ENCODE measurements at regions not wholly inside any gene's neighbourhood (a gene's known extent, or its start where the extent isn't known, plus 50 kb on each side); places are given as distances from the start of the nearest gene placed in this dataset.

DNA sequence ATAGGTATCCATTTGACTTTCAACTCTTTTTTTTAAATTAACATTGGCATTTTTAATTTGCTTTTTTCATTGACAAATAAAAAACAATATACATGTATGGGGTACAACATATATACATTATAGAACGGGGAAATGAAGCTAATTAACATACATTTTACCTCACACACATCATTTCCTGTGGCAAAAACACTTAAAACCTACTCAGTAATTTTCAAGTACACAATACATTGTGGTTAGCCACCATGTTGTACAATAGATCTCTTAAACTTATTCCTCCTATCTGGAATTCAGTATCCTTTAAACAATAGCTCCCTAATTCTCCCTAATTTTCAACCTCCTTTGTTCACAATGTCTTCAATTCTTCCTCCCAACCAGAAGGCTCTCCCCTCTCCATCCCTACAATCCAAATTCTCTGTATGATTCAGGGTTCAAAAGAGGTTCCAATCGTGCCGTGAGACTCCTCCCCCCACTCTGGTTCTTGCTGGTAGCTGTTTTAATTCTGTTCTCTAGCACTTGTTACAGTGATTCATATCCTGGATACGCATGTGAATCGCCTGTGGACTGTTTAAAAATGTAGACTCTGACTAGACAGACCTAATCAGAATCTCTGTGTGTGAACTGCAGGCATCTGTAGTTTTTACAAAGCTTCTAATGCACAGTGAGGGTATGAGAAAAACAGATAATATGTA, 87.6 kb upstream of the DUSP10 start:
- H3K9me3 Mint-ChIP-seq, result peaks cover 8 to 12% of the 10 kb centered on the region in 2 donors
- ATAC-seq (replicated peaks) (peak; percentile 31 to 64), DNase-seq (no peak)
- peaks cover 0 to 3% of the 10 kb centered on the region in 2 donors for H3K36me3 Mint-ChIP-seq
- H3K4me3 Mint-ChIP-seq, result peak overlapping the region in 1 of 2 donors; percentile 8
- H3K27ac Mint-ChIP-seq, result peak overlapping the region; percentile 1
- peaks cover 29 to 72% of the 10 kb centered on the region in 2 donors for H3K4me1 Mint-ChIP-seq
- no peaks in the 10 kb centered on the region for H3K27me3 Mint-ChIP-seq

DNA sequence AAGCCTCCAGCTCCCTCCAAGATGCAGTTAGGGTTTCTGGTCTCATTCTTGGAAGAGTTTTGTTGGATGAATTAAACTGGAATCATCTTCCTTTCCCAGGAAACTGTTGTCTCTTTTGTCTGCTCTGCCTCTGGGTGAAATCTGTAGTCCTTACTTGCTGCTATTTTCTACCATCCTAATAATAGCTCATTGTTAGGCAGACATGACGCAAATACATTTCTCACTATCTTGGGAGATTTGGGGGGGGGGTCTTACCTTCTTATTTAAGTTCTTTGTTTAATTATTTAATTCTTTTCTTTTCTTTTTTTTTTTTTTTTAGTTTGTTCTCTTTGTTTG, 85.4 kb upstream of the DUSP10 start:
- no peak overlapping the region for H3K27ac Mint-ChIP-seq
- no peak for ATAC-seq (replicated peaks)

GRCh38 chr1:221824909-221825308, 83.0 kb upstream of the DUSP10 start:
- ATAC-seq (replicated peaks) (no peak), DNase-seq (no peak)
- no peaks in the 10 kb centered on the region for H3K27me3 Mint-ChIP-seq
- H3K36me3 Mint-ChIP-seq, result peaks cover 0 to 3% of the 10 kb centered on the region in 2 donors
- H3K4me3 Mint-ChIP-seq, result no peak overlapping the region
- H3K9me3 Mint-ChIP-seq, result peaks cover 8 to 10% of the 10 kb centered on the region in 2 donors
- H3K27ac Mint-ChIP-seq, result peak overlapping the region; percentile 67
- peaks cover 38 to 81% of the 10 kb centered on the region in 2 donors for H3K4me1 Mint-ChIP-seq

More for the DNA sequence above, 85.4 kb upstream of the DUSP10 start:
- H3K27me3 Mint-ChIP-seq, result no peaks in the 10 kb centered on the region
- no peak overlapping the region for H3K4me3 Mint-ChIP-seq
- peaks cover 8 to 12% of the 10 kb centered on the region in 2 donors for H3K9me3 Mint-ChIP-seq
- no peak for DNase-seq
- peaks cover 0 to 3% of the 10 kb centered on the region in 2 donors for H3K36me3 Mint-ChIP-seq
- peaks cover 37 to 93% of the 10 kb centered on the region in 2 donors for H3K4me1 Mint-ChIP-seq

DNA sequence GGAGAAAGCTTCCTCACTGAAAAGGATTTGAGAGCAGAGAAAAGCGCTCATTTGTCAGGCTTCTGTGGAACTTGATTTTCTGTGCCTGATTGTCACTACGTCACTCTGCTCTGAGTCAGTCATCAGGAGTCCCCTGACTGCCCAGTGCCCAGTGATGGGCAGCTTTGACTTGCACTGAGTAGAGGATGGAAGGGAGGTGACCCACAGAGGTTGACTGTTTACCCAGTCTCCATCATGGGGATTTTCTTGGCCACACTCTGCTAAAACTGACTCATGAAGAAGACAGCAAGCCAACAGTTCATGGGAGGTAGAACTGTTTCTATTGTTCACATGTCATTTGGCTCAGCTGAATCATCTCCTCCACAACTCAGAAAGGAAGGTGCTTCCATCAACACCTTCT, 82.1 kb upstream of the DUSP10 start:
- H3K27me3 Mint-ChIP-seq, result no peaks in the 10 kb centered on the region
- peaks cover 34 to 72% of the 10 kb centered on the region in 2 donors for H3K4me1 Mint-ChIP-seq
- peak overlapping the region; percentile 37 for H3K27ac Mint-ChIP-seq
- no peak for DNase-seq
- peak; percentile 53 to 62 for ATAC-seq (replicated peaks)
- H3K9me3 Mint-ChIP-seq, result peaks cover 7 to 8% of the 10 kb centered on the region in 2 donors
- no peak overlapping the region for H3K4me3 Mint-ChIP-seq
- peaks cover 0 to 3% of the 10 kb centered on the region in 2 donors for H3K36me3 Mint-ChIP-seq

GRCh38 chr1:221823561-221823960, 81.7 kb upstream of the DUSP10 start:
- ATAC-seq (replicated peaks), result no peak
- H3K36me3 Mint-ChIP-seq, result peaks cover 0 to 3% of the 10 kb centered on the region in 2 donors
- peak overlapping the region; percentile 37 for H3K27ac Mint-ChIP-seq
- H3K27me3 Mint-ChIP-seq, result no peaks in the 10 kb centered on the region
- H3K9me3 Mint-ChIP-seq, result peaks cover 5 to 8% of the 10 kb centered on the region in 2 donors
- no peak for DNase-seq
- peaks cover 31 to 67% of the 10 kb centered on the region in 2 donors for H3K4me1 Mint-ChIP-seq
- H3K4me3 Mint-ChIP-seq, result no peak overlapping the region

DNA sequence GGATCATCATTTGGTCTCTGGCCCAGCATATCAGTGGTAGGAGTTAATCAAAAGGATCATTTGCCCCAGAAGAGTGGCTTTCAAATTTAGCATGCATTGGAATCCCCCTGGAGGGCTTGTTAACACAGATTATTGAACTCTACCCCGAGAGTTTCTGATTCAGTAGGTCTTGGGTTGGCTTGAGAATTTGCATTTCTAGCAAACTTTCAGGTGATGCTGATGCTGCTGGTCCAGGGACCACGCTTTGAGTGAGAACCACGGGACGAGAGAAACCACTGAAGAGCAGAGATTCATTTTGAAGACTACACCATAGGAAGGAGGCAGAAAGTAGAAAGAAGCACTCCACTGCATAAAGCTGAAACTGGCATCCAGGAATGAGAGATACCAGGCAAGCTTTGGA, 81.3 kb upstream of the DUSP10 start:
- no peaks in the 10 kb centered on the region for H3K27me3 Mint-ChIP-seq
- no peak overlapping the region for H3K4me3 Mint-ChIP-seq
- DNase-seq, result no peak
- H3K36me3 Mint-ChIP-seq, result peaks cover 0 to 3% of the 10 kb centered on the region in 2 donors
- H3K9me3 Mint-ChIP-seq, result peaks cover 5 to 8% of the 10 kb centered on the region in 2 donors
- no peak overlapping the region for H3K27ac Mint-ChIP-seq
- peaks cover 31 to 63% of the 10 kb centered on the region in 2 donors for H3K4me1 Mint-ChIP-seq
- peak; percentile 63 to 72 for ATAC-seq (replicated peaks)

DNA sequence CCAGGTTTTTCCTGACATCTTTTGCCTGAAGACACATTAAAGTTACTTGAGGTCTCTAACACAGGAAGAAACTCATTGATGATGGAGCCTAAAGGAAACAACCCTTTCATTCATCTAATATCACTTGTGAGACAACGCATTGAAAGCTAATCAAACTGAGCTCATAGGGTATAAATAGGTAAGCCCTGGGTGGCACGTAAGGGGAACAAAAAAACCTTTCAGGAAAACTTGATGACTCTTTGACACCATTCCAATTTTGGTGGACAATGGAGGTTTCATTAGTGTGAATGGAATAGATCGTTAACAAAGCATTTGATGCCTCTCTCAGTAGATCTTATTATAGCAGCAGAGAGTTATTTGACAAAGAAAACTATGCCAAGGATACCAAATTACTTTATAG, 80.7 kb upstream of the DUSP10 start:
- no peak for ATAC-seq (replicated peaks)
- no peak overlapping the region for H3K4me3 Mint-ChIP-seq
- peaks cover 5 to 8% of the 10 kb centered on the region in 2 donors for H3K9me3 Mint-ChIP-seq
- H3K36me3 Mint-ChIP-seq, result peaks cover 0 to 3% of the 10 kb centered on the region in 2 donors
- H3K4me1 Mint-ChIP-seq, result peaks cover 31 to 58% of the 10 kb centered on the region in 2 donors
- no peak overlapping the region for H3K27ac Mint-ChIP-seq
- H3K27me3 Mint-ChIP-seq, result no peaks in the 10 kb centered on the region
- no peak for DNase-seq

DNA sequence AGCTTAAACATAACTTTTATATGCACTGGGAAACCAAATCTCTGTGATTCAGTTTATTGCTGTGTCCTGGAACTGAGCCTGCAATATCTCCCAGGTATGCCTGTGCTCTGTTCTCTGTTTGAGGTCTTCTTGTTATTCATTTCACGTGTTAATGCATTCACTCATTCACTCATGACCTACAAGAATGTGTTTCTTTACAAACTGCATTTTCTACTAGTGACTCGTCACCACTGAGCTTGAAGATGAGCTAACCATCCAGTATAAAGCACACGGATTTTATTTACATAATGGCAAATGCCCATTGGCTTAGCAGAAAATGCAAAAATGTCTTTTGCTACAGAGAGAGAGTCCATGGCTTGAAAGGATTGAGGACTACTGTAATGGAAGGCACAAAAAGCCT, 75.0 kb upstream of the DUSP10 start:
- Mint-ChIP-seq H3K4me1 (peaks cover 5 to 10% of the 10 kb centered on the region in 2 donors), H3K27me3 (no peaks in the 10 kb centered on the region), H3K36me3 (no peaks in the 10 kb centered on the region), H3K27ac (no peak overlapping the region), H3K9me3 (peaks cover 0 to 3% of the 10 kb centered on the region in 2 donors), H3K4me3 (no peak overlapping the region)
- no peak for DNase-seq
- no peak for ATAC-seq (replicated peaks)

- H3K9me3 Mint-ChIP-seq, result peaks cover 0 to 5% of the 10 kb centered on the region in 2 donors
- no peak overlapping the region for H3K27ac Mint-ChIP-seq
- no peaks in the 10 kb centered on the region for H3K27me3 Mint-ChIP-seq
- no peak overlapping the region for H3K4me3 Mint-ChIP-seq
- H3K36me3 Mint-ChIP-seq, result no peaks in the 10 kb centered on the region
- ATAC-seq (replicated peaks) (peak in 1 of 2 donors; percentile 45), DNase-seq (no peak)
- peaks cover 12 to 15% of the 10 kb centered on the region in 2 donors for H3K4me1 Mint-ChIP-seq
Measured at GRCh38 chr1:221815660-221816059, 73.8 kb upstream of the DUSP10 start.

GRCh38 chr1:221813887-221814286, 72.0 kb upstream of the DUSP10 start:
- ATAC-seq (replicated peaks), result no peak
- Mint-ChIP-seq H3K4me3 (no peak overlapping the region), H3K27me3 (no peaks in the 10 kb centered on the region), H3K27ac (no peak overlapping the region), H3K36me3 (peaks cover 0 to 3% of the 10 kb centered on the region in 2 donors), H3K4me1 (peaks cover 27 to 32% of the 10 kb centered on the region in 2 donors), H3K9me3 (peaks cover 0 to 9% of the 10 kb centered on the region in 2 donors)
- no peak for DNase-seq

DNA sequence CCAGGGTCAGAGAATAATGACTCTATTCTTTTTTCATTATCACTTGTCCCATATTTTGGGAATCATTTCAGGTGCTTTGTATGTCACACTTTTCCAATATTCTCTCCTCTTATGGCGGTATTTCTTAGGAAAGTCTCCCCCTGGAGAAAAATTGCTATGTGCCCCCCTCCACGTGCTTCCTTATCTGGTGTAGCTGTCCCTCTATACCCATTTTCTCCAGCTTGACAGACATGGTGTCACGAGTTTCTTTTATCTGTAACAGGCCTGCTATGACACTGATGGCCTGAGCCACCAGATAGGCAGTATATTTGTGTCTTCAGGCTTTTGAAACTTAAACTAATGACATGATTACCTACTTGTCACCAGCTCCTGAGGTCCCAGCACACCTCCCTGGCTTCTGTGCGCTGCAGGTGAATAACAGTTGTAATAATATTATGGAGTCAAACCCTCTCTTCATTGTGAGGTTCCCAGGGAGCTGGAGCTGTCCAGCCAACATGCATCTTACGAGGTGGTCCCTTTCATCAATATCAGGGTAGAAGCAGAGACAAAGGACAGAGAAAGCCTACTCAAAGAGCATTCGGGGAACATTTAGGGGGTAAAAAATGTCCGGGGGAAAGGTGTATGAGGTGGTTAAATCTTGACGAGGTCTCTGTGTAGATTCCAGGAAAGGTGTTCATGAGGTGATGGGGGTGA, 71.2 kb upstream of the DUSP10 start:
- no peaks in the 10 kb centered on the region for H3K27me3 Mint-ChIP-seq
- H3K4me1 Mint-ChIP-seq, result peaks cover 32 to 41% of the 10 kb centered on the region in 2 donors
- H3K9me3 Mint-ChIP-seq, result peaks cover 2 to 9% of the 10 kb centered on the region in 2 donors
- H3K36me3 Mint-ChIP-seq, result peaks cover 0 to 6% of the 10 kb centered on the region in 2 donors
- no peak for DNase-seq
- H3K27ac Mint-ChIP-seq, result peak overlapping the region; percentile 2
- ATAC-seq (replicated peaks), result no peak
- no peak overlapping the region for H3K4me3 Mint-ChIP-seq

- ATAC-seq (replicated peaks) (no peak), DNase-seq (no peak)
- Mint-ChIP-seq H3K36me3 (peaks cover 0 to 7% of the 10 kb centered on the region in 2 donors), H3K4me3 (no peak overlapping the region), H3K27ac (no peak overlapping the region), H3K27me3 (no peaks in the 10 kb centered on the region), H3K9me3 (peaks cover 4 to 9% of the 10 kb centered on the region in 2 donors), H3K4me1 (peaks cover 34 to 46% of the 10 kb centered on the region in 2 donors)
Measured at GRCh38 chr1:221812088-221812752, 70.3 kb upstream of the DUSP10 start.

DNA sequence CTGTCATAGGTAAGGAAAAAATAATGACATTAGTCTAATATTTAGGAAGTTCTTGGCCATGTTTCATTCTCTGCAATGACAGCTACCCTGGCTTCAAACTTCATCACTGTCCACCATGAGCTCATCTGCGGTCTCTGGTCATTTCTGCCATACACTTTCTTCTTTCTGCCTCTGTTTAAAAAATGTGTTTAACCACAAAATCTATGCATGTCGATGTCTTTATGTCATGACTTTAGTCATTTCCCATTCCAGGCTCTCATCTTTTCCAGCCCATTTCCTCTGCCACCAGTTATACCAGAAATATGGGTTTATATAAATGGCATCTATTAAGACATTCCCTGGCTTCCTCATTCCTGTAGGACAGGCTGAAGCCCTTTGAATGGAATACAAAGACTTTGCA, 68.5 kb upstream of the DUSP10 start:
- peak overlapping the region; percentile 92 for H3K27ac Mint-ChIP-seq
- H3K4me3 Mint-ChIP-seq, result peak overlapping the region; percentile 56 to 69
- DNase-seq, result no peak

More for the DNA sequence above, 68.5 kb upstream of the DUSP10 start:
- Mint-ChIP-seq H3K27me3 (no peaks in the 10 kb centered on the region), H3K36me3 (peaks cover 0 to 7% of the 10 kb centered on the region in 2 donors), H3K4me1 (peaks cover 45 to 60% of the 10 kb centered on the region in 2 donors), H3K9me3 (peaks cover 4 to 9% of the 10 kb centered on the region in 2 donors)
- ATAC-seq (replicated peaks), result no peak
